ENCODE measurements at regions not wholly inside any gene's neighbourhood (a gene's known extent, or its start where the extent isn't known, plus 50 kb on each side); places are given as distances from the start of the nearest gene placed in this dataset.
"Not testable (repeated sequence)": the region's sequence is repeated elsewhere in the genome, so short reads cannot be mapped to it uniquely, and the experiment has no call there.

DNA sequence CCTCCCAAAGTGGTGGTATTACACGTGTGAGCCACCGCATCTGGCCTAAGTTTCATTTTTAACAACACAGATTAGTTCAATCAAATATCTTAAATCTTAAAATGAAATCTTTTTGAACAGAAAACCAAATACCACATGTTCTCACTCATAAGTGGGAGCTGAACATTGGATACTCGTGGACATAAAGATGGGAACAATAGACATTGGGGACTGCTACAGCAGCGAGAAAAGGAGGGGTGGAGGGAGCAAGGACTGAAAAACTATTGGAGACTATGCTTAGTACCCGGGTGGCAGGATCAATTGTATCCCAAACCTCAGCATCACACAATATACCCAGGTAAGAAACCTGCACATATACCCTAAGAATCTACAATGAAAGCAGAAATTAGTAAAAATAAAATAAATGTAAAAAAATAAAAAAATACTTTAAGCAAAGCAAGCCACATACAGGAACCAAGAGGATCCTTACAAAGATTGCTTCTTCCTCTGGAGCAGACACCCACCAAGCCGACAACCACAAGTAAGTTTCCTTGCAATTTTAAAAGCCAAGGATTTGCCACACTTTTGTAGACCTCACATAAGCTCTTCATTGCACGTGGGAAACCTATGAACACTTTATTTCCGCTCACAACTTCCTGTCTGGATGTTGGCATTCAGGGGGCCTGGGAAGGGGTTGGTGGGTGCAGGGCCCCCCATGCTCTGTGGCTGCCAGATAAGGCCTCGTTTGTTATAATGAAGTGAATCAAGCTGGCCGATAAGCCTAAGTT is 147.9 kb downstream of the MYCN start:
- no peak for DNase-seq

- not testable (repeated sequence) for DNase-seq
These were observed 145.8 kb downstream of the MYCN start for GRCh38 chr2:16086136-16086535.

DNA sequence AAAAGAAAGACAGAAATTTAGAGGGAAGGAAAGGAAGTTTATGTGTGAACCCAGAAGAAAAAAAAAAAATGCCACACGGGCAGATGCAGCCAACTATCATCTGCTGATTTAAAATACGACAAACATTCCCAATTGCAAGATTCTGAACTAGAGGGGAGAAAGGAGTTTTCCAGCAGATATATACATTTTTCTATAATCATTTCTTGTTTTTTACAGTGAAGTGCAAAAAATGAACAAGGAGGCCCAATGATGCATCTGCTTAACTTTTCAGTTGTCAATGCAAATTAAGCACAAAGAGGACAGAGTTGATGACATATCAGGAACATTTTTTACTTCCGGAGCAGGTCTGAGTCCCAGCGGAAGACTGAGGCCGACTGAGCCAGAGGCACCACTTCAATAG is 144.7 kb downstream of the MYCN start:
- DNase-seq = no peak

DNA sequence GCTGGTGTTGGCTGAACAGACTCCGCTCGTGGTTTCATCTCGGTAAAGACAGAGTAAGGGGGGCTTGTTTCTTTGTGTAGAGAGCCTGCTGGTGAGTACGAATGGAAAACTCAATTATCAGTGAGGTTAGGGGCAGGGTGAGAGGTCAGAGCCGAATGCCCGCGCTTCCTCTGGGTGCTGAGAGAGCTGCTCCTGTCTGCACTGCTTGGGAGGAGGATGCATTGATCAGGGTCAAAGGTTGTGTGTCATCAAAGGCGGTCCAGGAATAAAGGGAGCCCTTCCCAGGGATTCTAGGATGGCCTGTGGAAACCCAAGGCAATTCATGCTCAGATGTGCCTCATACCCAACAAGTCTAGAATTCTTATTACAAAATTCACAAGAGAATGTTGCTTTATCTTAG is 143.9 kb downstream of the MYCN start:
- no peak for DNase-seq

DNA sequence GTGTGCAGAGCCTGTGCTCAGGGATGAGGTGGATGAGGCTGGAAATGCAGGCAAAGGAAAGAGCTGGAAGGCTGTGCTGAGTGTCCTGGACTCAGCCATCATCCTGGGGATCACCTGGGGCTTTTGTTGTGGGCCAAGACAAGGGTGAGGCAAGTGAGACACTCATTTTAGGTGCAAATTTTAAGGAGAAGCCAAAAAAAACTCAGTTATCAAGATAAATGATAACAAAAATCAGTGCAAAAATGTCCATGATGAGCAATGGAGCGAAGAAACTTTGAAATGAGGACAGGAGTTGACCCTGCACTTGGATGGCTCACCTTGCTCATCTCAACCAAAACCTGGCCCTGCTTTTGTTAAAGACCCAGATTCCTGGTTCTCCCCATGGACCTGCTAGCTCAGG is 141.9 kb downstream of the MYCN start:
- DNase-seq = no peak

DNA sequence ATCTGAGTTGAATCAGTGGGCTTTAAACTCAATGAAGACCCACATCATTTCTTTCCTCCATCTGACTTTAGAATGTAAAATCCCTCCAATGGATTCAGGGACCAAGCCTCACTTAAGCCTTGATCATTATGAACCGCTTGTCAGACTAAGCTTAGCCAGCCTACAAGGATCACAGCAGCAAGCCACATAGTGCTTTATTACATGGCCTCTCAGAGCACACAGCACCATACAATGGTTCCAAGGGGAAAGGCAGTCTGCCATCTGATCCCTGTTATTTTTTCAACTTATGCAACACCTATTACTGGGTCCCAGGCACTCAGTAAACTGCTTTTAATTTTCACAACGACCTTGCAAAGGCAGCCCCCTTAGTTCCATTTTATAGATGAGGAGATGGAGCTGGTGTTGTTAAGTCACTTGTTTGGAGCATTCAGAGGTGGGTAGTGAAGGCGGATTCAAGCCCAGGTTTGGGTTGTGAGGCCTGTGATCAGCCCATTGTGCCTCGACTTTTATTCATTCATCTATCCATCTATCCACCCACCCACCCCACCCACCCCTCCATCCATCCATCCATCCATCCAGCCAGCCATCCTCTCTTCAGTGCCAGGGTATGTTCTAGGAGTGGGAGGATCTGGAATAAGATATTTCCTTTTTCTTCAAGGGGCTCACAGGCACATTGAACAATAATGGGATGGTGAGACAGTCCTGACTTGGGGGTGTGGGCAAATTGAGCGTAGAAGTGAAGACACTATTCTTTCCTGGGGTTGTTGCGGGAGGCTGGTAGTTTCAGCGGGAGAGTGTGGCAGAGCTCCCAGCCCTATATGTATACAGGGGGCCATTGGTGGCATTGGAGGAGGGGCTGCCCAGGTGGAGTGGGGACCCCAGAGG is 141.2 kb downstream of the MYCN start:
- DNase-seq = no peak

GRCh38 chr2:16080516-16080915 is 140.2 kb downstream of the MYCN start:
- DNase-seq = no peak

DNA sequence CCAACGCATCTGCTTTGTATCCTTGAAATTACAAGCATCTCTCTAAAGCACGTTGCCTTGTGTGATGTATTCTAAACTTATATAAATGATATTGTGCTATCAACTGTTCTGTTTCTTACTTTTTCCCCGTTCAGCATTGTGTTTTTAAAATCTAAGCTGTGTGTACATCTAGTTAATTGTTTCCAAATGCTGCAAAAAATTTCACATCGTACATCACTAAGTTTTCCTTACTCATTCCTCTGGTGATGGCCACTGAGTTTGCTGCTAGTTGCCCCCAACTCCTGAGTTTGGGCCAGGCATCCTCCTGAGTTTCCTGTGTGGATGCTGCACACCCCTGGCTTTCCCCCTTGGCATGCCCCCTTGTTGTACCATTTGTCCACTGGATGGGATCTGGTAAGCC is 139.7 kb downstream of the MYCN start:
- DNase-seq = no peak

DNA sequence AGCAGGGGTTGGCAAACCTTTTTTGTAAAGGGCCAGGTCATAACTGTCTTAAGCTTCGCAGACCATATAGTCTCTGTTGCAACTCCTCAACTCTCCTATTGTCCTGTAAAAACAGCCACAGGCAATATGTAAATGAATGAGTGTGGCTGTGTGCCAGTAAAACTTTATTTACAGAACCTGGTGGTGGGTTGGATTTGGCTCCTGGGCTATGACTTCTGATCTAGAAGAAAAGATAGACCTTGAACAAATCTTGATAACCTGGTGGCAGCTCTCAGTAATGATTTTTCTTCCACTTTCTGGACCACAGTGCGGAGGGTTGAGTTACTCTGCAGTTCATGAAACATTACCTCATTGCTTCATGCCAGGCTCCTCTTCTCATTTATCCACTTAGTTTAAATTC is 139.3 kb downstream of the MYCN start:
- no peak for DNase-seq

- DNase-seq = no peak
These were observed 137.3 kb downstream of the MYCN start for GRCh38 chr2:16077601-16078000.

DNA sequence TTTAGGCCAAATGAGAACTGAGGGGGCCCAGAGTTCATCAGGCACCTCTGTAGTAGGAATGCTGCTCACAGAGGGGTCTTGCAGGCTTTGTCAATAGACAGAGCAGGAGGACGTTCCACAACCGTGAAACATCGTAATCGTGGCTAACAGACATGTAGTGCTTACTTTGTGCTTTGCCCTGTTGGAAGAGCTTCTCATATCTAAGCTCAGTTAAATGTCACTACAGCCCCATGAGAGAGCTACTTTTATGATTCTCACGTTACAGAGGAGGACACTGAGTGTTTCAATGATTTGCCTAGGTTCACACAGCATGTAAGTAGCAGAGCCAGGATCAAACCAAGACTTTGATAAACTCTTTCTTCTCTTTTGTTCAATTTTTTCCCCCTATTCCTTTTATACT is 136.6 kb downstream of the MYCN start:
- no peak for DNase-seq

DNA sequence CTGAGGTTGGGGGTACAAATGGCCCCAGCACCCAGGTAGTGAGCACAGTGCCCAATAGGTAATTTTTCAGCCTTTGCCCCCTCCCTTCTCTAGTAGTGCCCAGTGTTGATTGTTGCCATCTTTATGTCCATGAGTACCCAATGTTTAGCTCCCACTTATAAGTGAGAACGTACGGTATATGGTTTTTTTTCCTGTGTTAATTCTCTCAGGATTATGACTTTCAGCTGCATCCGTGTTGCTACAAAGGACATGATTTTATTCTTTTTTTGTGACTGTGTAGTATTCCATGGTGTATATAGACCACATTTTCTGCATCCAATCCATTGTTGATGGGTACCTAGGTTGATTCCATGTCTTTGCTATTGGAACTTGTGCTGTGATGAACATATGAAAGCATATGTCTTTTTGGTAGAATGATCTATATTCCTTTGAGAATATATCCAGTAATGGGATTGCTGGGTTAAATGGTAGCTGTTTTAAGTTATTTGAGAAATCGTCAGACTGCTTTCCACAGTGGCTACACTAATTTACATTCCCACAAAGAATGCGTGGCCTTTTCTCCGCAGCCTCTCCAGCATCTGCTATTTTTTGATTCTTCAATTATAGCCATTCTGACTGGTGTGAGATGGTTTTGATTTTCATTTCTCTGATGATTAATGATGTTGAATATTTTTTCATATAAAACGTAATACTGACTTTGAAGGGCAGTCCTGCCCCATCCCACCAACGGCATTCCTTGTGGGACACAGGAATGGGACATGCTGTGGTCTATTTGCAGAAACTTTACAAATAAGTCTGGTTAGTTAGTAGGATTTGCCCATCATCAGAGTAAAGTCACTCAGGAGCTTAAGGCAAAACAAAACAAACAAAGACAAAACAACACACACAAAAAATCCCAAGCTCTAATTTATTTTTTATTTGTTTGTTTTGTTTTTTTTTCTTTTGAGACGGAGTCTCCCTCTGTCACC is 135.0 kb downstream of the MYCN start:
- no peak for DNase-seq

- no peak for DNase-seq
These were observed 133.6 kb downstream of the MYCN start for GRCh38 chr2:16073921-16074425.

- DNase-seq = no peak
These were observed 133.1 kb downstream of the MYCN start for GRCh38 chr2:16073471-16073870.

- DNase-seq = no peak
These were observed 132.4 kb downstream of the MYCN start for GRCh38 chr2:16072638-16073290.

GRCh38 chr2:16071865-16072637 is 131.7 kb downstream of the MYCN start:
- DNase-seq = no peak

- no peak for DNase-seq
These were observed 130.9 kb downstream of the MYCN start for GRCh38 chr2:16071039-16071864.

- DNase-seq = no peak
These were observed 130.3 kb downstream of the MYCN start for GRCh38 chr2:16070648-16070971.

DNA sequence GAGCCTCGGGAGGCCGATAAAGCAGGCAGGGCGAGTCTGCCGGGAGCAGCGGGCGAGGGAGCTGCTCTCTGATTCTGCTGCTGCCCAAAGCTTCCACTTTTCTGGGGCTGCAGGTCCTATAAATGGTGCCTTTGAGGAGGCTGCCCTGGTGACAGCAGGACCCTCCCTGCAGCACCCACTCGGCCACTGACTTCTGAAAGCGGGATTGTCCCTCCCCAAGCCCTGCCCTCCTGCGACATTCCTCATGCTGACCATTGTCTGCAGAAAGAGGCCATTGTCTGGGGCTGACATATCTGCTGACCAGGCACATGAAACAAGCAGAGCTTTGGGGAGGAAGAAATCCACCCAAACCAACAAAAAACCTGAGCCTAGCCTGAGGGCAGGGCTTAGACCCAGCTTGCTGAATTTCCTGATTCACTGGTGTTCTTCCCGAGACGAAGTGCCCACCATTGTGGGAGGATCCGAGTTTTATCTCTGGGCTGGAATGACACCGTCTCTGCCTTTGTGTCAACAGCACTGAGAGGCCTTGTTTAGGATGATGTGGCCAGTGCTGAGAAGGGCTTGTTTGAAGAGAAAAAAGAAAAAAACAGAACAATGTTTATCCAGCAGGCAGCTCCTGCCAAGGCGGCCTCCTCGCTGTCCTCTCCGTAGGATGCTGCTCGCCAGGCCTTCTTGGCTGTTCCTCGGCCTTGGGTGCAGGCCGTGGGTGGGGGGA is 129.7 kb downstream of the MYCN start:
- DNase-seq = no peak
